HK-2 (cell line): ENCODE measurements at regions not wholly inside any gene's neighbourhood (a gene's known extent, or its start where the extent isn't known, plus 50 kb on each side); places are given as distances from the start of the nearest gene placed in this dataset.
"Not testable (repeated sequence)": the region's sequence is repeated elsewhere in the genome, so short reads cannot be mapped to it uniquely, and the experiment has no call there.

Source experiments
- DNase-seq: peaks from one replicate; pipeline ENCODE4 v3.0.0-alpha.2; 2018; ENCODE audit not compliant: unreplicated experiment

GRCh38 chr4:34422472-34423175, 1821.7 kb downstream of the ARAP2 start:
- DNase-seq, result no peak

GRCh38 chr4:34432706-34433105, 1811.6 kb downstream of the ARAP2 start:
- DNase-seq, result no peak

- DNase-seq, result not testable (repeated sequence)
These were observed 1809.9 kb downstream of the ARAP2 start for GRCh38 chr4:34434377-34434776.

GRCh38 chr4:34464196-34464595, 1780.1 kb downstream of the ARAP2 start:
- no peak for DNase-seq

- no peak for DNase-seq
These were observed 1777.9 kb downstream of the ARAP2 start for GRCh38 chr4:34466411-34466810.

GRCh38 chr4:34469516-34469915, 1774.8 kb downstream of the ARAP2 start:
- DNase-seq, result no peak

GRCh38 chr4:34485252-34485651, 1759.1 kb downstream of the ARAP2 start:
- DNase-seq, result no peak

GRCh38 chr4:34486461-34487363, 1757.6 kb downstream of the ARAP2 start:
- DNase-seq, result no peak

GRCh38 chr4:34492414-34492813, 1751.9 kb downstream of the ARAP2 start:
- DNase-seq, result no peak

- no peak for DNase-seq
These were observed 1742.2 kb downstream of the ARAP2 start for GRCh38 chr4:34502086-34502485.

- not testable (repeated sequence) for DNase-seq
These were observed 1739.6 kb downstream of the ARAP2 start for GRCh38 chr4:34504731-34505130.

GRCh38 chr4:34506511-34507092, 1737.7 kb downstream of the ARAP2 start:
- DNase-seq, result not testable (repeated sequence)

- DNase-seq, result no peak
These were observed 1731.7 kb downstream of the ARAP2 start for GRCh38 chr4:34512616-34513015.

GRCh38 chr4:34516524-34516923, 1727.8 kb downstream of the ARAP2 start:
- DNase-seq, result no peak

GRCh38 chr4:34534916-34535315, 1709.4 kb downstream of the ARAP2 start:
- no peak for DNase-seq

- no peak for DNase-seq
These were observed 1678.2 kb downstream of the ARAP2 start for GRCh38 chr4:34566091-34566490.

- no peak for DNase-seq
These were observed 1672.3 kb downstream of the ARAP2 start for GRCh38 chr4:34572026-34572425.

GRCh38 chr4:34615315-34615714, 1629.0 kb downstream of the ARAP2 start:
- DNase-seq, result no peak

GRCh38 chr4:34619531-34620162, 1624.7 kb downstream of the ARAP2 start:
- peak; percentile 8 for DNase-seq

- no peak for DNase-seq
These were observed 1615.8 kb downstream of the ARAP2 start for GRCh38 chr4:34628471-34628870.

- no peak for DNase-seq
These were observed 1614.9 kb downstream of the ARAP2 start for GRCh38 chr4:34629451-34629850.

- no peak for DNase-seq
These were observed 1611.1 kb downstream of the ARAP2 start for GRCh38 chr4:34633241-34633640.
